GM23338 (cell line): ENCODE measurements at regions not wholly inside any gene's neighbourhood (a gene's known extent, or its start where the extent isn't known, plus 50 kb on each side); places are given as distances from the start of the nearest gene placed in this dataset.

Experiments
- ATAC-seq: fragments of 200-7000 bp; cut with Tn5 transposase; 3 replicates; pipeline ENCODE4 v1.9.1; 2020
- DNase-seq: peaks from one replicate; pipeline ENCODE4 v3.0.0-alpha.2; 2015; ENCODE audit warnings: low spot score
- H2AFZ ChIP-seq: fragments of 200-600 bp; sonication (generic); 2 replicates; pipeline ENCODE4 v1.8.0; 2016; ENCODE audit warnings: antibody characterized with exemption, mild to moderate bottlenecking, moderate library complexity
- H3F3A ChIP-seq: fragments of 200-600 bp; sonication (generic); replicated peaks from 2 replicates; pipeline ENCODE4 v1.8.0; 2017; ENCODE audit warnings: antibody characterized with exemption, mixed run types, low read depth
- H3K27ac ChIP-seq: fragments of 200-600 bp; sonication (generic); 2 replicates; pipeline ENCODE4 v1.6.1; 2016; ENCODE audit warnings: low read depth
- H3K27me3 ChIP-seq: fragments of 200-600 bp; sonication (generic); 2 replicates; pipeline ENCODE4 v1.8.0; 2016; ENCODE audit warnings: mild to moderate bottlenecking, mixed run types, moderate library complexity; ENCODE audit not compliant: insufficient read depth
- H3K36me3 ChIP-seq: fragments of 200-600 bp; sonication (generic); 2 replicates; pipeline ENCODE4 v1.8.0; 2016; ENCODE audit warnings: mild to moderate bottlenecking; ENCODE audit not compliant: insufficient read depth
- H3K4me1 ChIP-seq: fragments of 200-600 bp; sonication (generic); 2 replicates; pipeline ENCODE4 v1.8.0; 2016; ENCODE audit warnings: mild to moderate bottlenecking, moderate library complexity; ENCODE audit not compliant: insufficient read depth
- H3K4me2 ChIP-seq: fragments of 200-600 bp; sonication (generic); 2 replicates; pipeline ENCODE4 v1.7.1; 2017; ENCODE audit warnings: mixed run types
- H3K4me3 ChIP-seq: fragments of 200-600 bp; sonication (generic); 2 replicates; pipeline ENCODE4 v1.6.1; 2016; ENCODE audit warnings: mixed run types
- H3K79me2 ChIP-seq: fragments of 200-600 bp; sonication (generic); replicated peaks from 2 replicates; pipeline ENCODE4 v1.8.0; 2017; ENCODE audit warnings: mild to moderate bottlenecking; ENCODE audit not compliant: insufficient read depth
- H3K9me2 ChIP-seq: fragments of 200-600 bp; sonication (generic); 2 replicates; pipeline ENCODE4 v1.8.0; 2017; ENCODE audit not compliant: insufficient read depth
- H4K20me1 ChIP-seq: fragments of 200-600 bp; sonication (generic); replicated peaks from 2 replicates; pipeline ENCODE4 v1.8.0; 2017; ENCODE audit warnings: mild to moderate bottlenecking; ENCODE audit not compliant: insufficient read depth
- H3K27ac Mint-ChIP-seq: 2 replicates; pipeline ENCODE4 v1.8.0; 2020; ENCODE audit warnings: inconsistent platforms, mild to moderate bottlenecking, moderate library complexity, mixed read lengths
- H3K27me3 Mint-ChIP-seq: 3 replicates; pipeline ENCODE4 v1.8.0; 2022; ENCODE audit warnings: low read depth, mild to moderate bottlenecking, moderate library complexity, mixed read lengths, inconsistent platforms; ENCODE audit not compliant: insufficient read depth, poor library complexity
- H3K36me3 Mint-ChIP-seq: 3 replicates; pipeline ENCODE4 v1.8.0; 2021; ENCODE audit warnings: low read depth, mild to moderate bottlenecking, inconsistent platforms, moderate library complexity, mixed read lengths
- H3K4me1 Mint-ChIP-seq: 3 replicates; pipeline ENCODE4 v1.8.0; 2020; ENCODE audit warnings: mild to moderate bottlenecking, inconsistent platforms, mixed read lengths
- H3K4me3 Mint-ChIP-seq: 3 replicates; pipeline ENCODE4 v1.8.0; 2021; ENCODE audit warnings: moderate library complexity, mild to moderate bottlenecking, inconsistent platforms, mixed read lengths
- H3K9me3 Mint-ChIP-seq: 3 replicates; pipeline ENCODE4 v1.8.0; 2020; ENCODE audit warnings: moderate library complexity, mild to moderate bottlenecking, inconsistent platforms, mixed read lengths
- CREB1 ChIP-seq: fragments of 250-450 bp; sonication (Bioruptor Pico); IDR thresholded peaks from 2 replicates; pipeline ENCODE4 v1.5.0; 2020; ENCODE audit warnings: low read depth, mild to moderate bottlenecking, moderate library complexity
- CTCF ChIP-seq, 2 experiments: fragments of 200-600 bp in 1 of 2; sonication (generic) in 1 of 2; conservative IDR thresholded peaks; 2 replicates each; pipeline versions ENCODE4 v1.5.1 to v1.6.1; 2016 to 2017; ENCODE audit warnings: antibody characterized with exemption in 2 of 2, low read depth in 2 of 2, mild to moderate bottlenecking in 2 of 2, moderate library complexity in 1 of 2
- ETS1 ChIP-seq: IDR thresholded peaks from 2 replicates; pipeline ENCODE4 v1.6.1; 2016; ENCODE audit warnings: antibody characterized with exemption
- JUNB ChIP-seq: IDR thresholded peaks from one replicate; pipeline ENCODE4 v1.6.1; 2016; ENCODE audit warnings: antibody characterized with exemption; ENCODE audit not compliant: unreplicated experiment
- NANOG ChIP-seq: IDR thresholded peaks from 2 replicates; pipeline ENCODE4 v1.6.1; 2016; ENCODE audit warnings: antibody characterized with exemption, borderline replicate concordance
- POLR2AphosphoS5 ChIP-seq: IDR thresholded peaks from 2 replicates; pipeline ENCODE4 v1.6.1; 2016; ENCODE audit warnings: antibody characterized with exemption, low read depth
- REST ChIP-seq: IDR thresholded peaks from one replicate; pipeline ENCODE4 v1.6.1; 2018; ENCODE audit warnings: antibody characterized with exemption; ENCODE audit not compliant: unreplicated experiment
- ZNF114 ChIP-seq: fragments of 250-450 bp; sonication (Bioruptor Pico); IDR thresholded peaks from 2 replicates; pipeline ENCODE4 v1.5.0; 2020; ENCODE audit warnings: mild to moderate bottlenecking, moderate library complexity
- ZNF331 ChIP-seq: fragments of 250-450 bp; sonication (Bioruptor Pico); IDR thresholded peaks from 2 replicates; pipeline ENCODE4 v1.5.0; 2020; ENCODE audit warnings: low read depth, mild to moderate bottlenecking, moderate library complexity

GRCh38 chr1:105874621-105875020, 1181.9 kb upstream of the PRMT6 start (continued):
- no peak for TF ChIP-seq CTCF (conservative IDR thresholded peaks at IDR 0.05; ENCODE audit: low read depth in 2 of 2)
- no peak for TF ChIP-seq ZNF114 (CRISPR knock-in tag)
- no peak for TF ChIP-seq CREB1
- no peak for TF ChIP-seq ZNF331 (CRISPR knock-in tag)
- no peak for TF ChIP-seq NANOG

- Mint-ChIP-seq H3K27ac (no peak overlapping the region), H3K4me1 (no peaks in the 10 kb centered on the region), H3K4me3 (no peak overlapping the region), H3K36me3 (peaks cover 3% of the 10 kb centered on the region; the same call in 1 of the 3 replicates), H3K27me3 (no peaks in the 10 kb centered on the region), H3K9me3 (peaks cover 6% of the 10 kb centered on the region; the same call in 1 of the 3 replicates)
- H3K4me2 ChIP-seq: no peak overlapping the region
- H3K4me1 ChIP-seq: no peaks in the 10 kb centered on the region
- no peaks in the 10 kb centered on the region; the same call in none of the 2 replicates for H3K9me2 ChIP-seq
- H3K27me3 ChIP-seq: no peaks in the 10 kb centered on the region
- no peak for ATAC-seq
- no peaks in the 10 kb centered on the region for H3K36me3 ChIP-seq
- no peaks in the 10 kb centered on the region for H3K79me2 ChIP-seq
- no peak overlapping the region for H3K4me3 ChIP-seq
- no peak overlapping the region for H3K27ac ChIP-seq
- H2AFZ ChIP-seq: no peak overlapping the region
- H3F3A ChIP-seq: no peaks in the 10 kb centered on the region
- no peaks in the 10 kb centered on the region for H4K20me1 ChIP-seq
- TF ChIP-seq CREB1 (no peak), CTCF (conservative IDR thresholded peaks at IDR 0.05; ENCODE audit: low read depth in 2 of 2) (no peak), JUNB (no peak), POLR2AphosphoS5 (no peak), ETS1 (no peak), REST (no peak), ZNF331 (CRISPR knock-in tag) (no peak)
- DNase-seq: no peak
Observed at GRCh38 chr1:105886309-105886708, 1170.2 kb upstream of the PRMT6 start.
